ENCODE measurements at regions not wholly inside any gene's neighbourhood (a gene's known extent, or its start where the extent isn't known, plus 50 kb on each side); places are given as distances from the start of the nearest gene placed in this dataset.

- no peak overlapping the region for H3K4me3 ChIP-seq
- no peak overlapping the region for H3K27ac ChIP-seq
- ChIA-PET CTCF (no interaction called here), POLR2A (no interaction called here)
- TF ChIP-seq MAFK (IDR thresholded peaks at IDR 0.05; ENCODE audit: partially characterized antibody), result no peak
- no peak for TF ChIP-seq FOSB (CRISPR knock-in tag; IDR thresholded peaks at IDR 0.05)
- no peak for TF ChIP-seq JUN (IDR thresholded peaks at IDR 0.05)
- no peak for TF ChIP-seq JUNB (IDR thresholded peaks at IDR 0.05)
- TF ChIP-seq HEYL (CRISPR knock-in tag; IDR thresholded peaks at IDR 0.05), result no peak
- no peak for TF ChIP-seq HOXA7 (CRISPR knock-in tag; IDR thresholded peaks at IDR 0.05)
- no peak for FAIRE-seq
- 0 out of 3 replicates have a peak, but pooled peaks cover 6% of the 10 kb centered on the region for H3K9me3 ChIP-seq
- no peak for DNase-seq (ENCODE audit: low read depth in 1 of 2, low spot score in 1 of 2)
- no peaks in the 10 kb centered on the region for H3K4me1 ChIP-seq
- no peak overlapping the region for H3K4me2 ChIP-seq
- ATAC-seq, result no peak
- 2% methylated on average over 1 of the region's 1 CpG for WGBS (ENCODE audit: missing lambda C conversion rate)
Observed at GRCh38 chr11:37512156-37512780, 914.2 kb upstream of the RAG2 start.

GRCh38 chr11:37511425-37511933 lies 913.4 kb upstream of the RAG2 start:
- DNase-seq (ENCODE audit: low read depth in 1 of 2, low spot score in 1 of 2), result no peak
- Histone ChIP-seq H3K9me3 (0 out of 3 replicates have a peak, but pooled peaks cover 6% of the 10 kb centered on the region), H3K4me3 (no peak overlapping the region), H3K4me2 (no peak overlapping the region), H3K27ac (no peak overlapping the region), H3K4me1 (no peaks in the 10 kb centered on the region)
- FAIRE-seq, result no peak
- CTCF ChIA-PET, result interaction anchor here (0.6 kb wide), 1 partner anchor 112 kb away, joined by 3 read pairs; no protein-coding TSS in a partner anchor
- WGBS (ENCODE audit: missing lambda C conversion rate), result 0% methylated on average over 1 of the region's 1 CpG
- TF ChIP-seq ZC3H11A (IDR thresholded peaks at IDR 0.05) (no peak), REST (IDR thresholded peaks at IDR 0.05) (no peak), NPAS2 (CRISPR knock-in tag; IDR thresholded peaks at IDR 0.05; ENCODE audit: borderline replicate concordance) (no peak), HOXB13 (CRISPR knock-in tag; IDR thresholded peaks at IDR 0.05; ENCODE audit: low read depth) (no peak), KDM5A (IDR thresholded peaks at IDR 0.05) (no peak), PBX3 (IDR thresholded peaks at IDR 0.05) (no peak), ZFP36 (IDR thresholded peaks at IDR 0.05; ENCODE audit: borderline replicate concordance, partially characterized antibody) (no peak), FOXS1 (CRISPR knock-in tag; IDR thresholded peaks at IDR 0.05) (no peak), ESRRA (IDR thresholded peaks at IDR 0.05; ENCODE audit: borderline replicate concordance, low read length) (no peak), ZSCAN20 (CRISPR knock-in tag; IDR thresholded peaks at IDR 0.05) (no peak), TFCP2L1 (CRISPR knock-in tag; IDR thresholded peaks at IDR 0.05) (no peak), HOXA7 (CRISPR knock-in tag; IDR thresholded peaks at IDR 0.05) (no peak), RNF2 (IDR thresholded peaks at IDR 0.05; ENCODE audit: borderline replicate concordance, low read depth) (no peak), POLR2A (IDR thresholded peaks at IDR 0.05; ENCODE audit: low read length) (no peak)
- TF ChIP-seq, protein P1, sequence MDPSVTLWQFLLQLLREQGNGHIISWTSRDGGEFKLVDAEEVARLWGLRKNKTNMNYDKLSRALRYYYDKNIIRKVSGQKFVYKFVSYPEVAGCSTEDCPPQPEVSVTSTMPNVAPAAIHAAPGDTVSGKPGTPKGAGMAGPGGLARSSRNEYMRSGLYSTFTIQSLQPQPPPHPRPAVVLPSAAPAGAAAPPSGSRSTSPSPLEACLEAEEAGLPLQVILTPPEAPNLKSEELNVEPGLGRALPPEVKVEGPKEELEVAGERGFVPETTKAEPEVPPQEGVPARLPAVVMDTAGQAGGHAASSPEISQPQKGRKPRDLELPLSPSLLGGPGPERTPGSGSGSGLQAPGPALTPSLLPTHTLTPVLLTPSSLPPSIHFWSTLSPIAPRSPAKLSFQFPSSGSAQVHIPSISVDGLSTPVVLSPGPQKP (IDR thresholded peaks at IDR 0.05; ENCODE audit: low read depth, low read length), result no peak
- TF ChIP-seq, protein P2, sequence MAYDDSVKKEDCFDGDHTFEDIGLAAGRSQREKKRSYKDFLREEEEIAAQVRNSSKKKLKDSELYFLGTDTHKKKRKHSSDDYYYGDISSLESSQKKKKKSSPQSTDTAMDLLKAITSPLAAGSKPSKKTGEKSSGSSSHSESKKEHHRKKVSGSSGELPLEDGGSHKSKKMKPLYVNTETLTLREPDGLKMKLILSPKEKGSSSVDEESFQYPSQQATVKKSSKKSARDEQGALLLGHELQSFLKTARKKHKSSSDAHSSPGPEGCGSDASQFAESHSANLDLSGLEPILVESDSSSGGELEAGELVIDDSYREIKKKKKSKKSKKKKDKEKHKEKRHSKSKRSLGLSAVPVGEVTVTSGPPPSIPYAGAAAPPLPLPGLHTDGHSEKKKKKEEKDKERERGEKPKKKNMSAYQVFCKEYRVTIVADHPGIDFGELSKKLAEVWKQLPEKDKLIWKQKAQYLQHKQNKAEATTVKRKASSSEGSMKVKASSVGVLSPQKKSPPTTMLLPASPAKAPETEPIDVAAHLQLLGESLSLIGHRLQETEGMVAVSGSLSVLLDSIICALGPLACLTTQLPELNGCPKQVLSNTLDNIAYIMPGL (CRISPR knock-in tag; IDR thresholded peaks at IDR 0.05; ENCODE audit: borderline replicate concordance), result no peak
- no peak for ATAC-seq
- POLR2A ChIA-PET, result no interaction called here
